ENCODE measurements at regions not wholly inside any gene's neighbourhood (a gene's known extent, or its start where the extent isn't known, plus 50 kb on each side); places are given as distances from the start of the nearest gene placed in this dataset.

- no peaks in the 10 kb centered on the region for H3K79me2 ChIP-seq (ENCODE audit: insufficient read depth, low read length)
- no peak overlapping the region for H3K4me2 ChIP-seq (ENCODE audit: insufficient read depth, low read length)
- no peaks in the 10 kb centered on the region for H3K36me3 ChIP-seq (ENCODE audit: insufficient read depth, low read length)
- no peaks in the 10 kb centered on the region for H3K9me3 ChIP-seq (ENCODE audit: low read depth, low read length)
- no peak overlapping the region for H2AFZ ChIP-seq (ENCODE audit: low read length)
- DNase-seq (ENCODE audit: insufficient read length, low spot score, missing footprints), result peak; percentile 81
- peaks cover 15% of the 10 kb centered on the region for H3K27me3 ChIP-seq (ENCODE audit: insufficient read depth, low read length)
- H4K20me1 ChIP-seq (ENCODE audit: insufficient read depth, low read length), result no peaks in the 10 kb centered on the region
- no peak overlapping the region for H3K4me3 ChIP-seq (ENCODE audit: insufficient read depth, low read length)
- no peak for TF ChIP-seq CTCF (IDR thresholded peaks at IDR 0.05; ENCODE audit: extremely low read depth, low read depth, low read length)
- H3K4me1 ChIP-seq (ENCODE audit: insufficient read depth, low read length), result no peaks in the 10 kb centered on the region
- no peak overlapping the region for H3K27ac ChIP-seq (ENCODE audit: low read depth, low read length)
Observed at GRCh38 chr7:157467496-157468212, 130.8 kb downstream of the DNAJB6 start.

GRCh38 chr7:157468221-157469111 is 131.7 kb downstream of the DNAJB6 start:
- no peak for TF ChIP-seq CTCF (IDR thresholded peaks at IDR 0.05; ENCODE audit: extremely low read depth, low read depth, low read length)
- H3K27ac ChIP-seq (ENCODE audit: low read depth, low read length), result no peak overlapping the region
- no peaks in the 10 kb centered on the region for H3K79me2 ChIP-seq (ENCODE audit: insufficient read depth, low read length)

GRCh38 chr7:157469181-157470016 is 132.6 kb downstream of the DNAJB6 start:
- Histone ChIP-seq H3K9me3 (ENCODE audit: low read depth, low read length) (peaks cover 2% of the 10 kb centered on the region), H3K36me3 (ENCODE audit: insufficient read depth, low read length) (no peaks in the 10 kb centered on the region)
- TF ChIP-seq CTCF (IDR thresholded peaks at IDR 0.05; ENCODE audit: extremely low read depth, low read depth, low read length), result no peak

More at GRCh38 chr7:157468221-157469111, 131.7 kb downstream of the DNAJB6 start:
- no peaks in the 10 kb centered on the region for H4K20me1 ChIP-seq (ENCODE audit: insufficient read depth, low read length)
- H3K4me1 ChIP-seq (ENCODE audit: insufficient read depth, low read length), result no peaks in the 10 kb centered on the region
- peaks cover 15% of the 10 kb centered on the region for H3K27me3 ChIP-seq (ENCODE audit: insufficient read depth, low read length)
- no peak overlapping the region for H3K4me2 ChIP-seq (ENCODE audit: insufficient read depth, low read length)
- H3K9me3 ChIP-seq (ENCODE audit: low read depth, low read length), result peaks cover 2% of the 10 kb centered on the region
- H3K36me3 ChIP-seq (ENCODE audit: insufficient read depth, low read length), result no peaks in the 10 kb centered on the region
- peak; percentile 58 for DNase-seq (ENCODE audit: insufficient read length, low spot score, missing footprints)
- no peak overlapping the region for H2AFZ ChIP-seq (ENCODE audit: low read length)
- H3K4me3 ChIP-seq (ENCODE audit: insufficient read depth, low read length), result no peak overlapping the region

More at GRCh38 chr7:157469181-157470016, 132.6 kb downstream of the DNAJB6 start:
- H3K27ac ChIP-seq (ENCODE audit: low read depth, low read length), result no peak overlapping the region
- H3K4me2 ChIP-seq (ENCODE audit: insufficient read depth, low read length), result no peak overlapping the region
- no peaks in the 10 kb centered on the region for H3K79me2 ChIP-seq (ENCODE audit: insufficient read depth, low read length)
- peaks cover 15% of the 10 kb centered on the region for H3K27me3 ChIP-seq (ENCODE audit: insufficient read depth, low read length)
- H2AFZ ChIP-seq (ENCODE audit: low read length), result no peak overlapping the region
- no peaks in the 10 kb centered on the region for H3K4me1 ChIP-seq (ENCODE audit: insufficient read depth, low read length)
- no peak overlapping the region for H3K4me3 ChIP-seq (ENCODE audit: insufficient read depth, low read length)
- DNase-seq (ENCODE audit: insufficient read length, low spot score, missing footprints), result peak; percentile 64
- H4K20me1 ChIP-seq (ENCODE audit: insufficient read depth, low read length), result no peaks in the 10 kb centered on the region

All from osteoblast (primary cell).